ENCODE measurements at regions not wholly inside any gene's neighbourhood (a gene's known extent, or its start where the extent isn't known, plus 50 kb on each side); places are given as distances from the start of the nearest gene placed in this dataset.

- TF ChIP-seq CTCF (IDR thresholded peaks at IDR 0.05) (no peak), POLR2A (IDR thresholded peaks at IDR 0.05) (no peak), EP300 (IDR thresholded peaks at IDR 0.05) (no peak)
These were observed 261.2 kb upstream of the FSIP2 start for GRCh38 chr2:185477452-185477851.

All from upper lobe of left lung (tissue), 4 donors.